GM21737 (cell line): ENCODE measurements at regions not wholly inside any gene's neighbourhood (a gene's known extent, or its start where the extent isn't known, plus 50 kb on each side); places are given as distances from the start of the nearest gene placed in this dataset.

ENCODE experiments used
- ATAC-seq: cut with Tn5 transposase; IDR thresholded peaks from one replicate; pipeline ENCODE4 v1.9.1; 2021; ENCODE audit warnings: mild to moderate bottlenecking, moderate library complexity; ENCODE audit not compliant: unreplicated experiment

DNA sequence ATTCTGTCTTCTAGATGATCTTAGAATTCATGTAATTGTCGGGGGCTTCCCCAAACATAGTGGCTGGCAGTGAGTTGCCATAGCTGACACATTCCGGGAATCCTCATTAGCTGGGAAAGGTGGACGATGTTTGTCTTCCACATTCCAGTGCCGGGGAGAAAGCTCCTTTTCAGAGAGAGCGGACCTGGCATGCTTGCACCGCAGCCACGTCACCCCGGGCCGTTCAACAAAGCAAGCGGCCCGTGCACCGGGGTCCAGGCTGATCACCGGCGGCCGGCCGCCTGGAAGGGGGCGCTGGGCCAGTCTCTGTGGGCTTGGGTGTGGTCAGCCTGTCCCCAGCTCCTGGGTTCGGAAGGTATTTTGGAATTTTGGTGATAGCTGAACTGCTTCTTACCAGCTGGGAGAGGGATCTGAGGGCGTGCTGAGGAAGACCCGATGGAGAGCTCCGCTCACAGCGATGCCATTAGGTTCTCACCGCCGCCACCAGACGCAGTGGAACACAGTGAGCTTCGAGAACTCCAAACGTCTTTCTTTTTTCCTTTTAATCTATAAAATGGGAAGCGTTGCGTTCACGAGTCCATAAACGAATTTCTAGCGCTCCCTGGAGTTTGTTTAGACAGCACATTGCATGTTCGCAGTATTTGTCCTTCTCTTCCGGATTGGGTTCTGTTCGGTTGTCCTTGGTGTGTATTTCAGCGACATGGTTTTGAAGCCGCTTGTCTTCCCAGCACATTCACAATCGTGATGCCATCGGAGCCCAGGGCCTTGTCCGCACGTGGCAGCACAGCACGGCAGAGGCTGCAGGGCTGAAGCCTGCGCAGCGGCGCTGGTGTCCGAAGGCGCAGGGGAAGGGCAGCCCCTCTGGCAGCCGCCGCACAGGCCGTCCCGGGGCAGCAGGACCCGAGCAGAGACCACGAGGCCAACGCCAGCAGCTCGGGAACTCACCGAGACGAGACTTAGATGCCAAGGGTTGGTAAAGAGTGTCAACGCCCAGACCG, 557.6 kb downstream of the QKI start:
- ATAC-seq: no peak

DNA sequence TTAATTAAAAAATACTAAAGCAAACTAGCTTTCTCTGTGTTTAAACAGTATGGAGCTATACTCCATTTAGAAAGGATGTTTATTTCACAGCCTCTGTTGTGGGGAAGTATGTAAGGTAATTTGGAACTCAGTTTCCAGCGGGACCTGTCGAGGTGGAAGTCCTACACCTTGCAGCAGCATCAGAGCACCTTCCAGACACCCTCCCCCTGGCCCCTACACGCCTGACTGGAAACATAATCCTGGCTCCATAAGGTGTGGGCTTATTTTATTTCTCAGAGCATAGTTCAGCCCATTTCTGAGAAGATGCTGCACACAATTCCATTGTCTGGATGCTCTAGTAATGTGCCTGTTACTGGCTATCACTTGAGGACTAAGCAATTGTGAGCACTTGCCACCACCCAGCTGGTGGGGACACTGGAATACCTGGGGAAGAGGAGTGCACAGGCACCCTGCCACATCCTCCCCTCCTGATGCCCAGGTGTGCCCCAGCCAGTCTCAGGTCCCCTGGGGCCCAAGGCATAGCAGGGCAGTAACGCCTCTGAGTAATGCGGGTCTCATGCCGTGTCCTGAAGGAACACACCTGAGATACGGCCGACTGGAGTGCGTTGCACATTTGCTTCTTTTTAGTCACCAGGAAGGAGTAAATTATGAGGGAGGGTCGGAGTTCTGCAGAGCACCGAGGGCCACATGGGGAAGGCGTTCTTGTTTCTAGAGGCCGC, 556.5 kb downstream of the QKI start:
- no peak for ATAC-seq

DNA sequence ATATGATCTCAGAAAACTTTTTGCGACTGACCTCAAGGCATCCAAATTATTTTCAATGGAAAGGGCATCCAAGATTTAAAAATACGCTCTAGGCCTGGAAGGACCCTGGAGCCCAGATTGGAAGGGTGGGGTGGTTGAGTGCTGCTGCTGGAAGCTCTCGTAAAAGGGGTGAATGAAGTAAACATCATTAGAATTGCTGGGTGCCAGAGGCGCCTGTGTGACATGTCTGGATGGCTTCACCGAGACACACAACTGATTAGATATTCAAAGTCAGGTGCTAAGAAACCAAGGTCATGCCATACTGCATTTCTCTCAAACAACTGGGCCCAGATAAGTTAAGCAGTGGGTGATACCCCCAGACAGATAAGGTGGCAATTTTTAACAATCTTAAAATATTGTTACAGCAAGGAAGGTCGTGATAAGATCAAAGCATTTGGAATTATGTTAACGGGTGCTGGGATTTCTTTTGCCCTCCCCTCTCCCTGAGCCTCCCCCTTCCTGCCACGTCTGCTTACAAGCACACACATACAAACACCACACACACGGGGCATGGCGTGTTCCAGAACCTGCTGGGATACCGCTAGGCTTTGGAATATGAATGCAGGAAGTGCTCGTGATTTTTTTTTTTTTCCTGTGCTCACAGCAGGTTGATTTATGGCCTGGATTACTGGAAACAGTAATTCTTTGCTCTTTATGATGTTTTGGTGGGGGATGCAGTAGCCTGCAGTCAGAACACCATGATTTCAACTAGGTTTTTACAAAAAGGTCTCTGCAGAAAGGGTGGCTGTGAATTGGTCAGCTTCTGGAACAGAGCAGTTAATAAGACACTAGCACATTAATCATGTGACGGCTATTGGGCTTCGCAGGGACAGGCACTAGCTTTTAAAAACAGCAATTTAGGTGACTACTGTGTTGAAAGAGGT, 551.2 kb downstream of the QKI start:
- ATAC-seq: no peak

DNA sequence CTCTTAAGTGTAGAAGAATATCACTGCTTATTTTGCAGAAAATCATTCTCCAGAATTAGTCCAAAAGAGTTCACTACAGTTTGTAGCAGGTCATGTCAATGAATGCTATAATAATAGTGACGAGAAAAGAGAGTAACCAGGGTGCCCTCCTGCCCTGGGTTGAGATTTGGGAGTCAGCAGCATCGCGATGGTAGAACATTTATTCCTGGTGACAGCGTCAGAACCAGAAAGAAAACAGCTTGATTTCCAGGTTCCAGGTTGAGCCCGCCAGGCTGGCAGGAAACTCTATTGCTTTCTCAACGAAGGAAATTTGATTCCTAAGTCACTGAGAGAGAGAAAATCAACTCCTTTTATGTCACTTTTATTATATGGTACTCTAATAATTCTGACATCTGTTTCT, 550.3 kb downstream of the QKI start:
- ATAC-seq: no peak

DNA sequence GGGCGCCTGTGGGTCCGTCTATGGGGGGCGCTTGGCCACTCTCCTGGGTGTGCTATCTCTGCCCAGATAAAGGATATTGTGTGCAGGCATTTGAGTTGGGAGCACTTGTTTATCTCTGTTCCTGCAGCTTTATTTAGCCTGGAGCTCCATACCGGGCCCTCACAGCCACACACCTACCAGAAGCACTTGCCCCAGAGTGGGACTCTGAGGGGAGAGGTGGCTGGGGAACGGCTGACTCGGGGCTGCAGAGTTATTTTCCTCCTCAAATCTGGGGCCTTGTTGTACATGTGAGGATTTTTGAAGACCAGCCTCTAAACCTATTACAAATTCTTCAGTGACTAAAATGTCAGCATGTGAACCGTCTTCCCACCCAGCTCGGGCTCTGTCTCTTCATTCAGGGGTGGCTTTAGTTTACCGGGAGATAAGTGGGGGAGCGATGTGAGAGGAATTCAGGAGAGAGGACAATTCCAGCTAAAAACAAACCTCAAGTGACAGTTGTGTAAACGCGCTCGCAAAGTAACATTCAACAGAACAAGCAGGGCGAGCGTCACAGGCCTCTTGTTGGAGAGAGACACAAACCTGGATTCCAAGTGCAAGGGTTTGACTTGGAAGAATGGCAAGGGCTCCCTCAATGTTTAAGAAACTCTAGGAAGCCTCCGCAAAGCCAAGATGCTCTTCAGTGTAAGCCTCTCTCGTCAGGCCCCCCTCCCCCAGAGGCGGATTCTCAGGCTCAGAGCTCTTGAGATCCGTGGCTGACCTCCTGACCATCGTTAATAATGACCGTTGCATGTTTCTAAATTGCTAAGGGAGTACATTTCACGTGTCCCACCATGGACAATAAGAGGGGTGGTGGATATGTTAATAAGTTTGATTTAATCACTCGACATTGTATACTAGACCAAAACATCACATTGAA, 548.9 kb downstream of the QKI start:
- ATAC-seq: no peak

DNA sequence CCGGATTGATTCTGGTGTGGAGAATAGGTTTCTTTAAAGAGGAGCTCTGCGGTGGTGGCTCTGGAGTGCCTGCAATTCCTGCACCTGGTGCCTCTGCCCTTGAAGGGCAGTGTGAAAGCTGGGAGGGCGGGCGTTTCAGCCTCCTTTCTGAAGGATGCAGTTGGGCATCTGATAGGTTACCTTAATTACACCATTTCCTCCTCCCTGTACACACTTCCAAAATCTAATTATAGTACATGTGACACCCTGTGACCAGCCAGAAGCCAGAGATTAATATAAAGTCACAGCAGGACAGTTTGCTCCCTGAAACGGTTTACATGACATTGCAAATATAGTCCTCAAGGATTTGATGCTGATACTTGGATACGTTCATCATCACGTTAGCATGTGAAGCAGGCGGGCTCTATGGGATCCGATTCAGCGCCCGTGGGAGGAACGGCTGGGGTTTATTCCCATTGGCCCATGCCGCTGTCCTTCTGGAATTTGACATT, 548.2 kb downstream of the QKI start:
- no peak for ATAC-seq

DNA sequence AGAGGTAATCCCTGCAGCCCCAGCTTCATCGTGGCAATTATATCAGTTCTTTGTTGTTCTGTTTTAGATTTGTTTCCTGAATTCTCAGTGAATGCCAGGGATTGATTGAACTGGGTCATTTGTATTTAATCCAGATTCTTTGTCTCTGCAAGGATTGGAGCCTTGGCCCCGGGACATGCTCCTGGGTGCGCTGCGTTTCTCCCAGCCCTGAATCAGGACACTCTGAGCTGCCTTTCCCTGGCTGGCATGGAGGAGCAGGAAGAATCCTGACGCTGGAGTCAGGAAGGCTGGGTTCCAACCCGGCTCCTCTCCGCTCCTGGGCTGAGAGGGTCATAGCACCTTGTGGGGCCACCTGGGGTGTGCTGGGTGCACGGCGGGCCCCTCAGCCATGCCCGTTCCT, 545.6 kb downstream of the QKI start:
- no peak for ATAC-seq

DNA sequence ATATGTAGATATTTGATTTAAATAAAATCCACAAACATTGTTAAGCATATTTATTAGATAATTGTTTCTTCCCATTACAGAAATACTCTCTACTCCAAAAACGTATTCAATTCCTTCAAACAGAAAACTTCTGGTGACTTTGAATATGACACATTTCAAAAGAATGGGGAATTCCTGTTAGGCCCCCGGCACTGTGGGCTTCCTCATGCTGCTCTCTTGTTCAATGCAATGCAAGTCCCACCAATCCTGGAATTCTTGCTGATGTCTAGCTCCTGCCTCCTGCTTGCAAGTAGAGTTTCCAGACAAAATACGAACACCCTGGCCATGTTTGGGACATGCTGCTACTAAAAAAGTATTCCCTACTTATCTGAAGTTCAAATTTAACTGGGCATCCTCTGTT, 544.1 kb downstream of the QKI start:
- ATAC-seq: no peak

DNA sequence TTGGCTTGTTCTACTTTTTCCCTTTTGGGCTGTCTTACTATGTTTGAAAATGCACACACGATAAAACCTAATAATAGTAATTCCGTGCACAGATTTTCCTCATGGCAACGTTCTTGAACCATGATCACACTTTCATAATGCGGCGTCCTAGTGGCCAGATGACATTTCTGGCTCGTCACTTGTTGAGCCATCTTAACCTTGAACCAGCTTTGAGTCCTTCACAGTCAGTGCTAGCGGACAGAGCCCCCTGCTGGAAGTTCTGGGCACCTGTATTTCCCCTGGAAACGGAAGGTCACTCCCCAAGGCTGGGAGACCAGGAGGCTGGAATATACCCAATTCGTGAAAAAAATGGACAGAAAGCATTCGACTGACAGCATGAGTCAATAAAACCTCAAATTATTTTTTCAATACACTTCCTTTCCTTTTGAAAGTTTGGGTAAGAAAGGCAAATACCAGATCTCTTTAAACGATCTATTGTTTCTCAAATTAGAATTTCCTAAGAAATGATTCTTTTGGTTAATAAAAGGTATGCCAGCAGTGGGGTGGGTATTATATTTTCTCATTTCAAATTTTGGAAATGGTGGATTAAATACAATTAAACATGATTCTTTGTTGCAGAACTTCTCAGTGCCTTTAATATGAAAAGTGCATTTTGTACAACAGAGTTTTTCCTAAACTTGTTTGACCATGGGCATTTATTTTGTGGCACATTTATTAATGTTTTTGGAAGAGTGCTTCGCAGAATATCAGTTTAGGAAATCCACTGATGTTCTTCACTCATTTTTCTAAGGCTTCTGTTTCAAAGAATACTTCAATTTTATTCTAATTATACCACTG, 542.3 kb downstream of the QKI start:
- ATAC-seq: peak; percentile 94

DNA sequence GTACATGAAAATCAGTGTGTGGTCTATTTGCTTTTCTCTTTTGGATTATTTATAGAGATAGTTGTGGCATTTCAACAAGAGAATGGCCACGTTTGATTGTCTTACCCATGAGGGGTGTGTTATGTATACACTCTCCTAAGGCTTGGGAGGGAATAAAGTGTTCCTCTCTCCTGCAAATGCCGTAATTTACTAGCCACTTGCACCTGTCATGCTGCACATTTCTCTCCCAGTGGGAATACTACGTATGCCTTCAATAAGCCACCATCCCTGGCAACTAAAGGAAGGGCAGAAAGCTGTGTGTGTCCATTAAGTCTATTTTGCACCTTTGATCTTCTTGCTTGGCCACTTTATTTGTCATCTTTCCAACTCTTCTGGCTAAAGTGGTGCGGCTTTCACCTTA, 541.2 kb downstream of the QKI start:
- no peak for ATAC-seq

DNA sequence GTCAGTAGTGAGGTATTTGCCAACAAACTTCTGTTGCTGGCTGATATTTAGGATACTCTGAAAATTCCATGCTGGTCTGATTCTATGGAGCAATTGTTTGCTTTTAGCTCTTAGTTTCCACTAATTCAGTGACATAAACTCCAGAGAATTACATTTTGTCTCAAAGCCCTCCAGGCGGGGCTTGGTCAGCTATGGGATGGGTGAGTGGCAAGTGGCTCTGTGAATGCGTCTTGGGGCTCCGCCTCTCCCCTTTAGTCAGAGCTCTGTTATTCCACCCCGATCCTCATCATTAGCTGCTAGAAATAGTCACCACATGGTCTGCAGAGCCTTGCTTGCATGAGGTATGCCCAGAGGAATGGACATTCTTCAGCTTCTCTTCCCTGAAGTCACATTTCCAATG, 540.6 kb downstream of the QKI start:
- ATAC-seq: no peak

DNA sequence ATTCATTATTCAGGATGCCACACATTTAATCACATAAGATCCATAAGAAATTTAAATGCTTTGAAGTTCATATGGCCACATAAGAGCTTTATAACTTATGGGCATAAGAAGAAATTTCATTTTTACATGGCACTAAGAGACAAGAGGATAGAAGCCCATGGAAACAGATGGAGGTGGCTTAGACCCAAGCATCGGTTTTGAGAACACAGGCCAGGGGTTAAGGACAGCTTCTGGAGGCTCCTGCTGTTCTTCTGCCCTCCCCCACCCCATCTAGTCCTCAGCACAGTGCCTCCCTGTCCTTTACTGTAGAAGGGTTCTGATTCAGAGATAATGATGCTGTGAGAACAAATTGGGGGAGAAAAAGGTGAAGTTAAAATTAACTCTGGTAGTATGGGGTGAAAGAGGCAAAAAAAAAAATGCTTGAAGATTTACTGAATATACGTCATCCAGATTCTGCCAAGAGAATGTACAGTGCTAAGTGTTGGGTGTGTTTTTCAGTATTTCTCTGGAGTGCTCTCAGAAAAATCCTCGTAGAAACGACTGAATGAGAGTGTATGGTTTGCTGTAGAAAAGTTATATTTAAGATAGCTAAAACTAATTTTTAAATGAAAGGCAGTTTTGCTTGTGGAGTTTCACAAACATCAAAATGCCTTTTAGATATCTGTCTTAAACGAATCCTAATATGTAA, 539.7 kb downstream of the QKI start:
- ATAC-seq: no peak

DNA sequence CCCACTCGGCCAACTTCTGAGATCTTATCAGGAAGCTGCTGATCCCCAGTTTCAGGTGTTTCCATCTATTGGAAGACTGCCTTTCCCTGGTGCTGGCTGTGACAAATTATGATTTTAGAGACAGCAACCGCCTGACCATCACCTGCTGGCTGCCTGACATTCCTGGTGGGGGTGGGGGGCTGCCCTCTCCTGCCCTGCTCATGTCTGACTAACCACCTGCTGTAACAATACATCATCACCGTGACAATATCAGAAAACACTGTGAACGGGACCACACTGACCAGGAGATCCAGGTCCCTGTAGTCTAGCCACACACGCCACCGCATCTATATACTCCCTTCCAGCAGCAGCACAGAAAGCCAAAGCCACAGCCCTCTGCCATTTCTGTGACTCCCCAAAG, 537.5 kb downstream of the QKI start:
- no peak for ATAC-seq

DNA sequence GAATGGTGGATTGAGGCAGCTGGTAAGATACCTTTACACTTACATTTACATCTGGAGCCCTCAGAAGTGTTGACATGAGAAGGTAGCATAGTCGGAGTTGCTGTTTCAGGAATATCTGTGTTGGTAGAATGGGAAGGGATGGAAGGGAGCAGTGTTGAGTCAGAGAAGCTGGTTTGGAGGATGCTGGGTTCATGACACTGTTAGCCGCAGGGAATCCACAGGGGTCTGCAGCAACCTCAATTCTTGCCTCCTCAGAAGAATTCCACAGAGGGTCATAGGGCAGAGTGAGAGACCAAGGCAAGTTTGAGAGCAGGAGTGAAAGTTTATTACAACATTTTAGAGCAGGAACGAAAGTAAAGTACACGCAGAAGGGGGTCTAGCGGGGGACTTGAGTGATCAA, 536.8 kb downstream of the QKI start:
- ATAC-seq: no peak

DNA sequence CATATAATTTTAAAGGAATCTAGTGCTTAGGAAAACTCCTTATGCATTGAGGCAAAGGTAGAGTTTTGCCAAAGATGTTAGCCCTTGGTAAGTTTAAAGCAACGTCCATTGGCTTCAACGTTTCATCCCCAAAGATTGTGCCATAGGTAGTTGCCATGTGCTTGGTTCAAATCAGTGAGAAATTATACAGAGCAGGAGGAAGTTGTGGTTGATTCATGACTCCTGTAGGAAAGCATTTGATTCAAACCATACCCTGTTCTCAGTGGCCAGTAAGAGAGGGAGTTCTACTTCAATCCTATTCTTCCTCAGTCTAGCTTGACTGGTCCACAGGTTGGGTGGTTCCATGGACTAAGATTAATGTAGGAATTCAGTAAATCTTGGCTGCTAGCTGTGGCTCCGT, 535.6 kb downstream of the QKI start:
- no peak for ATAC-seq

DNA sequence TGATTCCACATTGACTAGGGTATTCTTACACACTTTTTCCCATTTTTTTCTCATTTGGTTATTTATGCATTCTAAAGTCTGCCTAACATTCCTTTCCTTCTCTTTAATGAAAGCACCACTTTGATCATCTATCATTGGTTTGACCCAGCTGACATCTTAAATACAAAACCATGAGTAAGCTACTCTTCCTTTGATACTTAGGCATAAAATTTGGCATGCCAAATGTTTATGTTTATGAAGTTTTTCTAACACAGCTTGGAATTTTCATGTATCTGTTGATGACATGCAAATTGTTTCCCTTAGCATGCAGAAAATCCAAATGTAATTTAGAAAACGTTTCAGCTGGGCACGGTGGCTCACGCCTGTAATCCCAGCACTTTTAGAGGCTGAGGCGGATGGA, 534.9 kb downstream of the QKI start:
- no peak for ATAC-seq

DNA sequence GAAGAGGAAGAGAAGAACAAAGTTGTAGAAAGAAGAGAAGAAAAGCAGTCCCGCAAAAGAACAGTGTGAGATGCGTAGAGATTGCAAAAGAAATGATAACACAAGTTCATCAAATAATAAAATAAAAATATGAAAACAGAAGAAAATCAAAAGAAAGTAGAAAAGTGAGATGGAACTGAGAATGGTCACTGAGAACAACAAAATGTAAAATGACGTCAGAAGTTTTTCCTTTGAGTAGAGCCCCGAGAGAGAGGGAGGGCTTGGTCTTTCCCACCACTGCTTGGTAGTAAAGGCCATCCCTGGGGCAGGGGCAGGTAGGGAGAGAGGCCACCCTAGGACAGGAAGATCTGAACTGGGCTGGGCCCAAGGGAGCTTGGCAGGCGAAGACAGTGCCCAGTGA, 533.7 kb downstream of the QKI start:
- no peak for ATAC-seq

DNA sequence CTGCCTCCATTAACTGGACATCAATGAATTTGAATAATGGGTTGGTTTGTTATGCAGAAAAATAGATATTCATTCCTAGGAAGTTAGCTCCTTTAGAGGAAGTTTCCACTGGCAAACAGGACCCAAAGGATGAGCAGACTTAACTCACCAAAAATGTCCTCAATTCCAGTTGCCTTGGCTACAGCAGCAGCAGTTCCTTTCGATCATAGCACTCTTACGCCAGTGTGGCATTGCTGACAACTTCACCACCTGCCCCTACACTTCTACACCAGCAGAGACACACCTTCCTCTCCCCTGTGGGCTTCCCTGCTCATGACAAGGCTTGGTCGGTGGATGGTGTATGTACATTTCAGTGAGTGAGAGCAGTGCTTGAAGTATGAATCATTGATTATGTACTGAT, 532.8 kb downstream of the QKI start:
- ATAC-seq: no peak
